K562 (cell line): ENCODE measurements at regions not wholly inside any gene's neighbourhood (a gene's known extent, or its start where the extent isn't known, plus 50 kb on each side); places are given as distances from the start of the nearest gene placed in this dataset.

Experiments used
- ATAC-seq: fragments of 200-7000 bp; cut with Tn5 transposase; 3 replicates; pipeline ENCODE4 v1.9.1; 2020; ENCODE audit warnings: moderate library complexity
- BruUV-seq: library from RNA; stranded (reverse); fragments of 400-500 nt; replicated peaks from 2 replicates; lab custom pipeline; 2021; lab: Mats Ljungman, UMichigan
- CTCF ChIA-PET: fragments of 300-600 bp; formaldehyde crosslinking; extraction: SDS; loops from one replicate; lab custom pipeline; 2021; ENCODE audit warnings: low intra/inter-chr PET ratio; lab: Yijun Ruan, JAX
- POLR2A ChIA-PET: fragments of 300-600, 350-650 bp; sonication (Branson Sonifier 250); formaldehyde crosslinking; extraction: SDS; loops from one replicate; lab custom pipeline; 2021; ENCODE audit warnings: antibody characterized with exemption, inconsistent platforms; lab: Yijun Ruan, JAX
- DNase-seq, 4 experiments: peaks; one replicate each; pipeline versions ENCODE4 v3.0.0 to v3.0.0-alpha.2; 2011 to 2018; ENCODE audit warnings: low spot score in 3 of 4, mixed read lengths in 3 of 4; ENCODE audit errors: extremely low read depth in 1 of 4
- FAIRE-seq: peaks from 2 replicates; lab custom pipeline; 2011; peaks lifted over from hg19 to GRCh38; lab: Jason Lieb, UNC
- H2AFZ ChIP-seq: 2 replicates; pipeline ENCODE4 v1.6.0; 2011; ENCODE audit warnings: low read depth, low read length, control low read depth, inconsistent platforms
- H3K27ac ChIP-seq: fragments of 200-600 bp; 3 replicates; pipeline ENCODE4 v1.8.0; 2011; ENCODE audit warnings: low read depth, mild to moderate bottlenecking, control low read depth, inconsistent platforms, low read length, moderate library complexity, mixed read lengths; ENCODE audit errors: extremely low read depth
- H3K27me3 ChIP-seq, 2 experiments: fragments of 300-600 bp in 1 of 2; 2 replicates in 1 of 2; 3 replicates in 1 of 2; pipeline versions ENCODE4 v1.6.0 to v1.8.0; 2011; ENCODE audit warnings: inconsistent platforms in 2 of 2, low read length in 2 of 2, mild to moderate bottlenecking in 1 of 2, mixed read lengths in 1 of 2, moderate library complexity in 1 of 2; ENCODE audit not compliant: control insufficient read depth in 2 of 2, insufficient read depth in 2 of 2
- H3K36me3 ChIP-seq: fragments of 300-600 bp; 3 replicates; pipeline ENCODE4 v1.8.0; 2011; ENCODE audit warnings: mild to moderate bottlenecking, low read length, inconsistent platforms; ENCODE audit not compliant: control insufficient read depth, insufficient read depth
- H3K4me1 ChIP-seq, 2 experiments: fragments of 200-600 bp in 1 of 2; replicated peaks in 1 of 2; 2 replicates in 1 of 2; 3 replicates in 1 of 2; pipeline versions ENCODE4 v1.5.1 to v1.8.0; 2011; ENCODE audit warnings: inconsistent platforms in 2 of 2, low read length in 2 of 2, mild to moderate bottlenecking in 1 of 2, mixed read lengths in 1 of 2, moderate library complexity in 1 of 2; ENCODE audit not compliant: control insufficient read depth in 2 of 2, insufficient read depth in 2 of 2
- H3K4me2 ChIP-seq: 2 replicates; pipeline ENCODE4 v1.6.1; 2011; ENCODE audit warnings: low read length, control low read depth, inconsistent platforms, mixed read lengths; ENCODE audit not compliant: insufficient read depth
- H3K4me3 ChIP-seq: fragments of 200-600 bp; sonication (generic), shearing (Covaris generic); 2 replicates; pipeline ENCODE4 v1.5.1; 2016; ENCODE audit warnings: control low read depth, inconsistent platforms
- H3K79me2 ChIP-seq: fragments of 200-600 bp; 3 replicates; pipeline ENCODE4 v1.8.0; 2011; ENCODE audit warnings: low read length, inconsistent platforms; ENCODE audit not compliant: control insufficient read depth, insufficient read depth
- H3K9ac ChIP-seq, 2 experiments: 2 replicates each; pipeline versions ENCODE4 v1.6.0 to v1.6.1; 2011; ENCODE audit warnings: low read depth in 2 of 2, low read length in 2 of 2, control low read depth in 1 of 2, inconsistent platforms in 1 of 2, mild to moderate bottlenecking in 1 of 2, mixed read lengths in 1 of 2; ENCODE audit not compliant: insufficient read depth in 1 of 2
- H3K9me1 ChIP-seq: one replicate; pipeline ENCODE4 v1.6.0; 2011; ENCODE audit warnings: inconsistent platforms, mild to moderate bottlenecking, low read length, moderate library complexity; ENCODE audit not compliant: control insufficient read depth, insufficient read depth
- H3K9me3 ChIP-seq: replicated peaks from 2 replicates; pipeline ENCODE4 v1.5.1; 2011; ENCODE audit warnings: low read depth, low read length, inconsistent platforms; ENCODE audit not compliant: control insufficient read depth, insufficient read depth
- H4K20me1 ChIP-seq: replicated peaks from 2 replicates; pipeline ENCODE4 v1.6.1; 2011; ENCODE audit warnings: low read length, inconsistent platforms, mixed read lengths; ENCODE audit not compliant: control insufficient read depth, insufficient read depth
- CBFB ChIP-seq: sonication (generic); formaldehyde crosslinking; IDR thresholded peaks from 2 replicates; pipeline ENCODE4 v1.4.0; 2020; ENCODE audit warnings: mild to moderate bottlenecking, missing genetic modification reagents
- CEBPG ChIP-seq, 3 experiments: fragments of 200-800 bp in 1 of 3; sonication (Bioruptor generic) in 1 of 3; sonication (generic) in 1 of 3; formaldehyde crosslinking in 1 of 3; IDR thresholded peaks in 2 of 3; conservative IDR thresholded peaks in 1 of 3; 2 replicates each; pipeline versions ENCODE4 v1.6.1 to v1.8.0; 2016 to 2022; ENCODE audit warnings: missing compliant biosample characterization in 2 of 3, missing genetic modification characterization in 2 of 3, mild to moderate bottlenecking in 1 of 3, missing genetic modification reagents in 1 of 3
- PKNOX1 ChIP-seq: fragments of 450-650 bp; IDR thresholded peaks from 2 replicates; pipeline ENCODE4 v1.6.1; 2016
- SP1 ChIP-seq: sonication (generic); formaldehyde crosslinking; IDR thresholded peaks from 2 replicates; pipeline ENCODE4 v1.8.1; 2022; ENCODE audit warnings: mild to moderate bottlenecking, missing genetic modification reagents
- SP2 ChIP-seq: IDR thresholded peaks from 2 replicates; pipeline ENCODE4 v1.6.1; 2011; ENCODE audit warnings: mild to moderate bottlenecking, low read depth, low read length, moderate library complexity; ENCODE audit not compliant: poor library complexity, severe bottlenecking; ENCODE audit errors: extremely low read depth
- TFAP4 ChIP-seq: sonication (generic); formaldehyde crosslinking; IDR thresholded peaks from 2 replicates; pipeline ENCODE4 v1.8.0; 2022; ENCODE audit warnings: missing genetic modification reagents, mild to moderate bottlenecking, moderate library complexity, borderline replicate concordance
- TRIM25 ChIP-seq: fragments of 450-650 bp; IDR thresholded peaks from 2 replicates; pipeline ENCODE4 v1.7.0; 2016; ENCODE audit warnings: borderline replicate concordance
- VEZF1 ChIP-seq: fragments of 200-800 bp; sonication (Bioruptor generic); IDR thresholded peaks from 2 replicates; pipeline ENCODE4 v1.6.1; 2017; ENCODE audit warnings: missing genetic modification characterization, missing compliant biosample characterization
- ZNF165 ChIP-seq: fragments of 250-450 bp; sonication (Bioruptor Pico); IDR thresholded peaks from 2 replicates; pipeline ENCODE4 v1.4.0; 2020; ENCODE audit warnings: borderline replicate concordance
- ZNF224 ChIP-seq: sonication (generic); formaldehyde crosslinking; IDR thresholded peaks from 2 replicates; pipeline ENCODE4 v1.8.0; 2022; ENCODE audit warnings: mild to moderate bottlenecking, missing genetic modification reagents
- ZNF707 ChIP-seq: fragments of 250-450 bp; sonication (Bioruptor Pico); conservative IDR thresholded peaks from 2 replicates; pipeline ENCODE4 v1.8.0; 2022; ENCODE audit warnings: inconsistent platforms, mild to moderate bottlenecking, moderate library complexity
- ZNF740 ChIP-seq, 3 experiments: fragments of 200-800 bp in 1 of 3; sonication (Bioruptor generic) in 1 of 3; sonication (generic) in 1 of 3; formaldehyde crosslinking in 1 of 3; IDR thresholded peaks; 2 replicates each; pipeline versions ENCODE4 v1.6.1 to v1.8.0; 2016 to 2022; ENCODE audit warnings: mild to moderate bottlenecking in 2 of 3, missing compliant biosample characterization in 2 of 3, missing genetic modification characterization in 2 of 3, missing genetic modification reagents in 1 of 3
- ZNF79 ChIP-seq: fragments of 250-450 bp; sonication (Bioruptor Pico); IDR thresholded peaks from 2 replicates; pipeline ENCODE4 v1.4.0; 2020; ENCODE audit warnings: low read depth, mild to moderate bottlenecking, moderate library complexity
- WGBS: fragments of 100-300 bp; shearing (Covaris generic); methylation state at CpG from one replicate; pipeline ENCODE4 v1.1.6; 2016; ENCODE audit warnings: low coverage, mixed read lengths; ENCODE audit not compliant: insufficient coverage; ENCODE audit errors: missing lambda C conversion rate; 5-methylcytosine and 5-hydroxymethylcytosine counted together
- in situ Hi-C: fragments of 300-500 bp; cut with MboI; formaldehyde crosslinking; loops from 4 replicates; pipeline ENCODE4 v1.15.0; 2018; ENCODE audit warnings: inconsistent platforms, mixed read lengths
- intact Hi-C: fragments of 100-400 bp; cut with micrococcal nuclease; formaldehyde crosslinking; loops from 2 replicates; pipeline ENCODE4 v1.14.2; 2022

GRCh38 chr7:113268757-113269156, 150.4 kb upstream of the SMIM30 start (continued):
- TF ChIP-seq ZNF79 (CRISPR knock-in tag) (no peak), SP1 (CRISPR knock-in tag) (no peak), TRIM25 (no peak), SP2 (no peak), PKNOX1 (no peak), TFAP4 (no peak), ZNF165 (CRISPR knock-in tag) (no peak), ZNF224 (CRISPR knock-in tag) (no peak)

- FAIRE-seq = no peak
- no peak for ATAC-seq
- no TSS peak for BruUV-seq
- Histone ChIP-seq H3K27ac (no peak overlapping the region), H4K20me1 (no peaks in the 10 kb centered on the region), H3K4me2 (no peak overlapping the region), H3K9ac (no peak overlapping the region), H3K36me3 (no peaks in the 10 kb centered on the region), H3K4me3 (no peak overlapping the region), H3K4me1 (no peaks in the 10 kb centered on the region), H3K27me3 (no peaks in the 10 kb centered on the region), H2AFZ (no peak overlapping the region), H3K79me2 (peaks cover 5% of the 10 kb centered on the region; the same call in 1 of the 3 replicates), H3K9me3 (peaks cover 5% of the 10 kb centered on the region; the same call in 1 of the 2 replicates), H3K9me1 (no peaks in the 10 kb centered on the region)
- CTCF ChIA-PET = no interaction called here
- intact Hi-C loops (no loop called here), in situ Hi-C loops (no loop called here)
- WGBS = 33% methylated on average over 4 of the region's 4 CpGs
- no peak for DNase-seq
- POLR2A ChIA-PET = no interaction called here
- TF ChIP-seq CBFB (CRISPR knock-in tag) (no peak), ZNF740 (CRISPR knock-in tag; IDR thresholded peaks at IDR 0.05) (no peak), ZNF740 (tag; IDR thresholded peaks at IDR 0.05) (no peak), ZNF79 (CRISPR knock-in tag) (no peak), ZNF707 (CRISPR knock-in tag) (no peak), CEBPG (CRISPR knock-in tag; IDR thresholded peaks at IDR 0.05) (no peak), CEBPG (tag; conservative IDR thresholded peaks at IDR 0.05 in 1 of 2, IDR thresholded peaks at IDR 0.05 in 1 of 2) (no peak), VEZF1 (CRISPR knock-in tag) (no peak)
These were observed 149.5 kb upstream of the SMIM30 start for GRCh38 chr7:113267885-113268284.
